ENCODE measurements at regions not wholly inside any gene's neighbourhood (a gene's known extent, or its start where the extent isn't known, plus 50 kb on each side); places are given as distances from the start of the nearest gene placed in this dataset.

DNA sequence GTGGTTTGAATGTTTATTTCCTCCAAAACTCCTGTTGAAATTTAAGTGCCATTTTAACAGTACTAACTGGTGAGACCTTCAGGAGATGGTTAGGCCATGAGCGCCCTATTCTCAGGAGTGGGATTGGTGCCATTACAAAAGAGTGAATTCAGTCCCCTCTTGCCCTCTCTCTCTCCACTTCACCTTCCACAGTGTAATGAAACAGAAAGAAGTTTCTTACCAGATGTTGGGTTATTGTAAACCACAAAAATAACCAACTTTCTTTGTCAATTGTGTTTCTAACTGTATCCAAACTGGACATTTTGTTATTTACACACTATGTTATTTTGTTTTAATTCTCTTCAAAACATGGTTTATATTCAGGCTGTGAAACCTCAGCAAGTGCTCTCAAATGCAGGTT is 1734.3 kb downstream of the PCDH7 start:
- TF ChIP-seq POLR2AphosphoS2 (conservative IDR thresholded peaks at IDR 0.05; ENCODE audit: low read length) (no peak), POLR2A (IDR thresholded peaks at IDR 0.05; ENCODE audit: low read length) (no peak), FOSL2 (IDR thresholded peaks at IDR 0.05) (no peak), FOSL2 (CRISPR knock-in tag; IDR thresholded peaks at IDR 0.05) (no peak), HEYL (CRISPR knock-in tag; IDR thresholded peaks at IDR 0.05) (no peak), RNF2 (IDR thresholded peaks at IDR 0.05; ENCODE audit: borderline replicate concordance, low read depth) (no peak), CHD2 (IDR thresholded peaks at IDR 0.05; ENCODE audit: low read length, partially characterized antibody) (no peak)
- TF ChIP-seq, protein P1, sequence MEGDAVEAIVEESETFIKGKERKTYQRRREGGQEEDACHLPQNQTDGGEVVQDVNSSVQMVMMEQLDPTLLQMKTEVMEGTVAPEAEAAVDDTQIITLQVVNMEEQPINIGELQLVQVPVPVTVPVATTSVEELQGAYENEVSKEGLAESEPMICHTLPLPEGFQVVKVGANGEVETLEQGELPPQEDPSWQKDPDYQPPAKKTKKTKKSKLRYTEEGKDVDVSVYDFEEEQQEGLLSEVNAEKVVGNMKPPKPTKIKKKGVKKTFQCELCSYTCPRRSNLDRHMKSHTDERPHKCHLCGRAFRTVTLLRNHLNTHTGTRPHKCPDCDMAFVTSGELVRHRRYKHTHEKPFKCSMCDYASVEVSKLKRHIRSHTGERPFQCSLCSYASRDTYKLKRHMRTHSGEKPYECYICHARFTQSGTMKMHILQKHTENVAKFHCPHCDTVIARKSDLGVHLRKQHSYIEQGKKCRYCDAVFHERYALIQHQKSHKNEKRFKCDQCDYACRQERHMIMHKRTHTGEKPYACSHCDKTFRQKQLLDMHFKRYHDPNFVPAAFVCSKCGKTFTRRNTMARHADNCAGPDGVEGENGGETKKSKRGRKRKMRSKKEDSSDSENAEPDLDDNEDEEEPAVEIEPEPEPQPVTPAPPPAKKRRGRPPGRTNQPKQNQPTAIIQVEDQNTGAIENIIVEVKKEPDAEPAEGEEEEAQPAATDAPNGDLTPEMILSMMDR (IDR thresholded peaks at IDR 0.05), result no peak
- TF ChIP-seq, protein P2, sequence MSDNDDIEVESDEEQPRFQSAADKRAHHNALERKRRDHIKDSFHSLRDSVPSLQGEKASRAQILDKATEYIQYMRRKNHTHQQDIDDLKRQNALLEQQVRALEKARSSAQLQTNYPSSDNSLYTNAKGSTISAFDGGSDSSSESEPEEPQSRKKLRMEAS (IDR thresholded peaks at IDR 0.05), result no peak
- TF ChIP-seq, protein P3, sequence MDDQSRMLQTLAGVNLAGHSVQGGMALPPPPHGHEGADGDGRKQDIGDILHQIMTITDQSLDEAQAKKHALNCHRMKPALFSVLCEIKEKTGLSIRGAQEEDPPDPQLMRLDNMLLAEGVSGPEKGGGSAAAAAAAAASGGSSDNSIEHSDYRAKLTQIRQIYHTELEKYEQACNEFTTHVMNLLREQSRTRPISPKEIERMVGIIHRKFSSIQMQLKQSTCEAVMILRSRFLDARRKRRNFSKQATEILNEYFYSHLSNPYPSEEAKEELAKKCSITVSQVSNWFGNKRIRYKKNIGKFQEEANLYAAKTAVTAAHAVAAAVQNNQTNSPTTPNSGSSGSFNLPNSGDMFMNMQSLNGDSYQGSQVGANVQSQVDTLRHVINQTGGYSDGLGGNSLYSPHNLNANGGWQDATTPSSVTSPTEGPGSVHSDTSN (IDR thresholded peaks at IDR 0.05), result no peak
